Stomach (tissue), 8 donors: ENCODE measurements at regions not wholly inside any gene's neighbourhood (a gene's known extent, or its start where the extent isn't known, plus 50 kb on each side); places are given as distances from the start of the nearest gene placed in this dataset.

ENCODE experiments used
- DNase-seq, 2 donors: peaks; one replicate each; pipeline versions ENCODE4 v3.0.0 to v3.0.0-alpha.2; 2013 to 2019
- H3K27ac ChIP-seq, 5 donors: fragments of 200-600 bp in 4 of 5; sonication (generic) in 4 of 5; one replicate each; pipeline ENCODE4 v1.5.1; 2013 to 2019; ENCODE audit warnings: mild to moderate bottlenecking in 1 of 5, moderate library complexity in 1 of 5
- H3K27me3 ChIP-seq, 3 donors: fragments of 200-600 bp; sonication (generic); one replicate each; pipeline ENCODE4 v1.5.1; 2017 to 2019; ENCODE audit warnings: mixed run types in 1 of 3
- H3K36me3 ChIP-seq, 4 donors: fragments of 200-600 bp; sonication (generic); 1 replicate in 3 of 4; 2 replicates in 1 of 4; pipeline ENCODE4 v1.5.1; 2016 to 2019
- H3K4me1 ChIP-seq, 4 donors: fragments of 200-600 bp; sonication (generic); one replicate each; pipeline ENCODE4 v1.5.1; 2016 to 2019
- H3K4me3 ChIP-seq, 4 donors: fragments of 200-600 bp; sonication (generic) in 3 of 4; one replicate each; pipeline ENCODE4 v1.5.1; 2016 to 2019; ENCODE audit warnings: mild to moderate bottlenecking in 1 of 4
- H3K9me3 ChIP-seq, 4 donors: fragments of 200-600 bp; sonication (generic); one replicate each; pipeline ENCODE4 v1.5.1; 2016 to 2019
- CTCF ChIP-seq, 7 experiments: fragments of 450-650 bp in 4 of 7; fragments of 200-600 bp in 3 of 7; sonication (generic) in 3 of 7; IDR thresholded peaks; one replicate each; pipeline ENCODE4 v1.5.1; 2016 to 2019; ENCODE audit warnings: antibody characterized with exemption in 7 of 7, control low read depth in 2 of 7, mild to moderate bottlenecking in 1 of 7
- EP300 ChIP-seq: sonication (generic); formaldehyde crosslinking; IDR thresholded peaks from one replicate; pipeline ENCODE4 v1.6.1; 2017; ENCODE audit warnings: antibody characterized with exemption
- POLR2A ChIP-seq, 4 donors: fragments of 450-650 bp; IDR thresholded peaks; one replicate each; pipeline ENCODE4 v1.6.1; 2016; ENCODE audit warnings: antibody characterized with exemption in 4 of 4, control low read depth in 2 of 4, mild to moderate bottlenecking in 1 of 4, moderate library complexity in 1 of 4
- POLR2AphosphoS5 ChIP-seq, 3 donors: sonication (generic); formaldehyde crosslinking; IDR thresholded peaks; one replicate each; pipeline ENCODE4 v1.6.1; 2016; ENCODE audit warnings: antibody characterized with exemption in 3 of 3
- WGBS, 5 donors: extraction: QIAGEN DNeasy Blood & Tissue Kit in 3 of 5; methylation state at CpG; one replicate each; pipeline versions ENCODE4 v1.1.5 to v1.1.7; 2013 to 2018; 5-methylcytosine and 5-hydroxymethylcytosine counted together
- intact Hi-C: fragments of 100-400 bp; cut with DNase I; formaldehyde crosslinking; loops from one replicate; pipeline ENCODE4 v1.15.1; 2023; ENCODE audit warnings: low total_unique reads
- donor health status: healthy with polysubstance abuse.
- donor health status: Bipolar disorder and iron deficiency.
- donor health status: healthy.

DNA sequence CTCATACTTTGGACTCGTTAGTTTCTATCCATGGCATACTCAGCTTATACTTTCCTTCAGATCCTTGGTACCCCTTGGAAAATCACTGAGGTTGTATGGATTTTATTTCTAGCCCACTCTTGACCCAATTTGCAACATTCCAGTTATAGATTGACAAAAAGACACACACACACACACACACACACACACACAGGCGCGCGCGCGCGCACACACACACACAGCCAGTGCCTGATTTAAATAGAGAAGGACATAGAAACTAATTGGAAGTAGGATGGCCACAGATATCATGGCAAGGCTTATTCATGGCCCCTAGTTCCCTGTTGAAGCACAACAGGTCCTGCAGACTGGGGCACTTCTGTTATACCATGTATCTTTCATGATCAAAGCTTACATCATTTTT lies 89.1 kb upstream of the CFAP20DC start:
- Histone ChIP-seq H3K36me3 (no peaks in the 10 kb centered on the region), H3K4me1 (no peaks in the 10 kb centered on the region), H3K27ac (no peak overlapping the region), H3K4me3 (no peak overlapping the region), H3K27me3 (no peaks in the 10 kb centered on the region), H3K9me3 (no peaks in the 10 kb centered on the region)
- DNase-seq = no peak
- WGBS, 5 donors = 96 to 100% (median 99%) methylated on average over 7 of the region's 7 CpGs
- intact Hi-C loops = no loop called here
- TF ChIP-seq EP300 (no peak), POLR2A (IDR thresholded peaks at IDR 0.05) (no peak), CTCF (IDR thresholded peaks at IDR 0.05) (no peak), POLR2AphosphoS5 (IDR thresholded peaks at IDR 0.05) (no peak)

GRCh38 chr3:59137415-59137814 lies 87.6 kb upstream of the CFAP20DC start:
- Histone ChIP-seq H3K9me3 (no peaks in the 10 kb centered on the region), H3K4me3 (no peak overlapping the region), H3K27ac (no peak overlapping the region), H3K36me3 (no peaks in the 10 kb centered on the region), H3K27me3 (no peaks in the 10 kb centered on the region), H3K4me1 (no peaks in the 10 kb centered on the region)
- intact Hi-C loops = no loop called here
- TF ChIP-seq POLR2AphosphoS5 (IDR thresholded peaks at IDR 0.05) = no peak
- no peak for TF ChIP-seq EP300
- TF ChIP-seq CTCF (IDR thresholded peaks at IDR 0.05) = no peak
- TF ChIP-seq POLR2A (IDR thresholded peaks at IDR 0.05) = no peak
- WGBS, 5 donors = 91 to 100% (median 95%) methylated on average over 1 of the region's 1 CpG
- no peak for DNase-seq

DNA sequence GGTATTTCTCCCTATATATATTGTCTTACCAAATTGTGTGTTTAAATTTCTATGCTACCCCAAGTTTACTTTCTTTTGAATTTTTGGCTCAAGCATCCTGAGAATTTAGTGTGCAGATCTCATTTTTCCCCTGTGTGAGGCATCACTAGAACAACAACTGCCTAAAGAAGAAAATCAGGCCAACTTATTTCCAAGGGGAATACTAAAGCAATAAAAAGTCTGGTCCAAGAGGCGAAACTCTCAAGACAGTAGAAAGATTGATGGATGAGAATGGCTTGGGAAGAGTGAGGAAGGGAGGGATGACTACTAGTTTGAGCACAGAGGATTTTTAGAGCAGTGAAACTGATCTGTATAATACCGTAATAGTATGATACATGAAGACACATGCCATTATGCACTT lies 86.3 kb upstream of the CFAP20DC start:
- H3K4me1 ChIP-seq = peaks cover 0 to 5% (median 2%) of the 10 kb centered on the region in 4 donors
- no peak overlapping the region for H3K4me3 ChIP-seq
- no peak overlapping the region for H3K27ac ChIP-seq
- H3K36me3 ChIP-seq = no peaks in the 10 kb centered on the region
- H3K27me3 ChIP-seq = no peaks in the 10 kb centered on the region
- TF ChIP-seq CTCF (IDR thresholded peaks at IDR 0.05) (no peak), EP300 (no peak), POLR2AphosphoS5 (IDR thresholded peaks at IDR 0.05) (no peak), POLR2A (IDR thresholded peaks at IDR 0.05) (no peak)
- 85 to 91% (median 89%) methylated on average over 2 of the region's 2 CpGs for WGBS, 5 donors
- no peak for DNase-seq
- no peaks in the 10 kb centered on the region for H3K9me3 ChIP-seq
- intact Hi-C loops = no loop called here

- Histone ChIP-seq H3K4me1 (peaks cover 0 to 8% (median 3%) of the 10 kb centered on the region in 4 donors), H3K9me3 (no peaks in the 10 kb centered on the region), H3K27me3 (no peaks in the 10 kb centered on the region), H3K36me3 (no peaks in the 10 kb centered on the region), H3K4me3 (no peak overlapping the region), H3K27ac (no peak overlapping the region)
- DNase-seq = no peak
- TF ChIP-seq POLR2AphosphoS5 (IDR thresholded peaks at IDR 0.05) = no peak
- no peak for TF ChIP-seq CTCF (IDR thresholded peaks at IDR 0.05)
- no peak for TF ChIP-seq EP300
- TF ChIP-seq POLR2A (IDR thresholded peaks at IDR 0.05) = no peak
- intact Hi-C loops = no loop called here
- 48 to 80% (median 69%) methylated on average over 3 of the region's 3 CpGs for WGBS, 5 donors
These were observed 85.3 kb upstream of the CFAP20DC start for GRCh38 chr3:59135096-59135495.
